Mammary epithelial cell (primary cell): ENCODE measurements at regions not wholly inside any gene's neighbourhood (a gene's known extent, or its start where the extent isn't known, plus 50 kb on each side); places are given as distances from the start of the nearest gene placed in this dataset.

Experiments
- EZH2 ChIP-seq: IDR thresholded peaks from 2 replicates; pipeline ENCODE4 v1.6.1; 2012; ENCODE audit warnings: low read length, inconsistent platforms, borderline replicate concordance
- TF ChIP-seq, protein P1 (sequence below), 2 donors: IDR thresholded peaks in 1 of 2; conservative IDR thresholded peaks in 1 of 2; 2 replicates each; pipeline ENCODE4 v1.5.1; 2011 to 2012; ENCODE audit warnings: inconsistent platforms in 2 of 2, low read length in 2 of 2, mild to moderate bottlenecking in 2 of 2, control low read depth in 1 of 2, low read depth in 1 of 2; ENCODE audit not compliant: insufficient read depth in 1 of 2; ENCODE audit errors: extremely low read depth in 1 of 2

DNA sequence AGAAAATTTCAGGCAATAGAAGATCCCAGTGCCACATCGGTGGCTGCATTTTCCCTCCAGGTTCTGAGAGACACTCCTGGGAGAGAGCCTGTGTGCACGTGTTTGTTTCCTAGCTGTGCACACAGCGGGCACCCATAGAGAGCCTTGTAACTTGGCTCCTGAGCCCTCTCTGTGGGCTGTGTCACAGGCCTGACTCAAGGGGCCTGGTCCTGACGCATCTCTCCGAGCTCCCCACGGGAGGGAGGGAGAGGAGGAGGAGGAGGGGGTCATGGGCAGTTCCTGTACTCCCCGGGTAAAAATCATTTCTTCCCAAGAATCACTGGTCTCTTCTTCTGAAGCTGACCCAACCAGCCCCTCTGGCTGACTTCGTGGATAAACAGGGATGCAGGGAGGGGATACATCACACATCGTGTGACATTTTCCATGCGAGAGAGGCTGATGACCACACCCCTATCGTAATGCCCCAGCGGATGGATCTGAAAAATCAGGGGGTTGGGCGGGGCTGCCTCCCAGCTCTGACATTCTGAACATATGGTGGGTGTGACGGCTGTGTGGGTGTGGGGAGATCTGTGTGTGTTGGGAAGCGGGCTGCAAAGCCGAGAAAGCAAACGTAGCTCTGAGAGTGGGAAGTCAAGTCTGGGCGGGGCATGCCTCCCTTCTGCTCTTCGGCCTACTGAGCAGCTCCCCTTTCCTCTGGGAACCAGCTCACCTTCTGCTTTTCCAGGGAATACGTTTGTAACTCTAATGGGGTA, 308.3 kb upstream of the HS6ST1 start:
- TF ChIP-seq, protein P1, sequence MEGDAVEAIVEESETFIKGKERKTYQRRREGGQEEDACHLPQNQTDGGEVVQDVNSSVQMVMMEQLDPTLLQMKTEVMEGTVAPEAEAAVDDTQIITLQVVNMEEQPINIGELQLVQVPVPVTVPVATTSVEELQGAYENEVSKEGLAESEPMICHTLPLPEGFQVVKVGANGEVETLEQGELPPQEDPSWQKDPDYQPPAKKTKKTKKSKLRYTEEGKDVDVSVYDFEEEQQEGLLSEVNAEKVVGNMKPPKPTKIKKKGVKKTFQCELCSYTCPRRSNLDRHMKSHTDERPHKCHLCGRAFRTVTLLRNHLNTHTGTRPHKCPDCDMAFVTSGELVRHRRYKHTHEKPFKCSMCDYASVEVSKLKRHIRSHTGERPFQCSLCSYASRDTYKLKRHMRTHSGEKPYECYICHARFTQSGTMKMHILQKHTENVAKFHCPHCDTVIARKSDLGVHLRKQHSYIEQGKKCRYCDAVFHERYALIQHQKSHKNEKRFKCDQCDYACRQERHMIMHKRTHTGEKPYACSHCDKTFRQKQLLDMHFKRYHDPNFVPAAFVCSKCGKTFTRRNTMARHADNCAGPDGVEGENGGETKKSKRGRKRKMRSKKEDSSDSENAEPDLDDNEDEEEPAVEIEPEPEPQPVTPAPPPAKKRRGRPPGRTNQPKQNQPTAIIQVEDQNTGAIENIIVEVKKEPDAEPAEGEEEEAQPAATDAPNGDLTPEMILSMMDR (conservative IDR thresholded peaks at IDR 0.05 in 1 of 2, IDR thresholded peaks at IDR 0.05 in 1 of 2; ENCODE audit: extremely low read depth in 1 of 2, insufficient read depth in 1 of 2, low read depth in 1 of 2, low read length in 2 of 2): no peak
- no peak for TF ChIP-seq EZH2
